NCI-H446 treated with DMSO at 0.1 percent for 48 hours (cell line): ENCODE measurements at regions not wholly inside any gene's neighbourhood (a gene's known extent, or its start where the extent isn't known, plus 50 kb on each side); places are given as distances from the start of the nearest gene placed in this dataset.

Experiments used
- DNase-seq: peaks from one replicate; lab custom pipeline; 2025; lab: John Stamatoyannopoulos, UW

- DNase-seq = no peak
Observed at GRCh38 chr5:118279540-118280294, 708.6 kb downstream of the DTWD2 start.

- peak; percentile 11 for DNase-seq
Observed at GRCh38 chr5:118270526-118270925, 717.8 kb downstream of the DTWD2 start.

- no peak for DNase-seq
Observed at GRCh38 chr5:118258223-118258622, 730.1 kb downstream of the DTWD2 start.

GRCh38 chr5:118257066-118257465 is 731.3 kb downstream of the DTWD2 start:
- peak; percentile 63 for DNase-seq

GRCh38 chr5:118253225-118254061 is 734.9 kb downstream of the DTWD2 start:
- peak; percentile 93 for DNase-seq

- no peak for DNase-seq
Observed at GRCh38 chr5:118249386-118249785, 739.0 kb downstream of the DTWD2 start.

GRCh38 chr5:118247458-118247857 is 740.9 kb downstream of the DTWD2 start:
- DNase-seq = no peak

- DNase-seq = no peak
Observed at GRCh38 chr5:118243613-118244012, 744.7 kb downstream of the DTWD2 start.

GRCh38 chr5:118243068-118243467 is 745.3 kb downstream of the DTWD2 start:
- DNase-seq = no peak

- no peak for DNase-seq
Observed at GRCh38 chr5:118236108-118236849, 752.1 kb downstream of the DTWD2 start.

GRCh38 chr5:118233606-118234005 is 754.7 kb downstream of the DTWD2 start:
- DNase-seq = no peak

GRCh38 chr5:118228489-118228888 is 759.9 kb downstream of the DTWD2 start:
- no peak for DNase-seq

- DNase-seq = no peak
Observed at GRCh38 chr5:118224546-118224945, 763.8 kb downstream of the DTWD2 start.

- no peak for DNase-seq
Observed at GRCh38 chr5:118220556-118221195, 767.7 kb downstream of the DTWD2 start.

- DNase-seq = peak; percentile 45
Observed at GRCh38 chr5:118211606-118212005, 776.7 kb downstream of the DTWD2 start.

GRCh38 chr5:118208031-118208453 is 780.3 kb downstream of the DTWD2 start:
- no peak for DNase-seq

- DNase-seq = no peak
Observed at GRCh38 chr5:118199801-118200200, 788.5 kb downstream of the DTWD2 start.

- DNase-seq = no peak
Observed at GRCh38 chr5:118196229-118196628, 792.1 kb downstream of the DTWD2 start.

GRCh38 chr5:118195211-118195610 is 793.1 kb downstream of the DTWD2 start:
- DNase-seq = peak; percentile 86

- DNase-seq = no peak
Observed at GRCh38 chr5:118193194-118193905, 795.0 kb downstream of the DTWD2 start.

- DNase-seq = no peak
Observed at GRCh38 chr5:118185018-118185417, 803.3 kb downstream of the DTWD2 start.
